H1 (cell line): ENCODE measurements at regions not wholly inside any gene's neighbourhood (a gene's known extent, or its start where the extent isn't known, plus 50 kb on each side); places are given as distances from the start of the nearest gene placed in this dataset.

Experiments
- CHD2 ChIP-seq: IDR thresholded peaks from 2 replicates; pipeline ENCODE4 v1.6.1; 2012; ENCODE audit warnings: low read length, improper control_type of control experiment
- E2F6 ChIP-seq: IDR thresholded peaks from 2 replicates; pipeline ENCODE4 v1.6.1; 2012; ENCODE audit warnings: inconsistent platforms
- GTF2F1 ChIP-seq: IDR thresholded peaks from 2 replicates; pipeline ENCODE4 v1.6.1; 2012; ENCODE audit warnings: low read depth, low read length, improper control_type of control experiment, borderline replicate concordance
- TAF1 ChIP-seq: IDR thresholded peaks from 2 replicates; pipeline ENCODE4 v1.6.1; 2011; ENCODE audit warnings: mild to moderate bottlenecking, low read depth, low read length

- no peak for TF ChIP-seq E2F6
- no peak for TF ChIP-seq GTF2F1
- TF ChIP-seq CHD2, result no peak
- TF ChIP-seq TAF1, result no peak
Observed at GRCh38 chr5:152309926-152310450, 95.1 kb downstream of the NMUR2 start (continued).
